GM12878 (cell line): ENCODE measurements at regions not wholly inside any gene's neighbourhood (a gene's known extent, or its start where the extent isn't known, plus 50 kb on each side); places are given as distances from the start of the nearest gene placed in this dataset.

Experiments used
- BCL3 ChIP-seq: IDR thresholded peaks from 2 replicates; pipeline ENCODE4 v1.6.1; 2011; ENCODE audit warnings: borderline replicate concordance, low read depth, mild to moderate bottlenecking, moderate library complexity, low read length; ENCODE audit not compliant: insufficient read depth, poor library complexity, severe bottlenecking
- BCLAF1 ChIP-seq: fragments of 450-650 bp; IDR thresholded peaks from 2 replicates; pipeline ENCODE4 v1.6.1; 2017; ENCODE audit warnings: antibody characterized with exemption, mild to moderate bottlenecking, moderate library complexity
- CBX3 ChIP-seq: fragments of 200-600 bp; sonication (generic); IDR thresholded peaks from 2 replicates; pipeline ENCODE4 v1.6.1; 2016; ENCODE audit warnings: low read depth, borderline replicate concordance
- E4F1 ChIP-seq: fragments of 450-650 bp; IDR thresholded peaks from 2 replicates; pipeline ENCODE4 v1.6.1; 2018; ENCODE audit warnings: borderline replicate concordance, mild to moderate bottlenecking; ENCODE audit not compliant: partially characterized antibody
- ELK1 ChIP-seq: IDR thresholded peaks from 2 replicates; pipeline ENCODE4 v1.6.1; 2012; ENCODE audit warnings: low read depth, low read length, improper control_type of control experiment
- IRF5 ChIP-seq: fragments of 450-650 bp; IDR thresholded peaks from 2 replicates; pipeline ENCODE4 v1.6.1; 2017; ENCODE audit warnings: borderline replicate concordance
- JUNB ChIP-seq: IDR thresholded peaks from 2 replicates; pipeline ENCODE4 v1.6.1; 2016; ENCODE audit warnings: antibody characterized with exemption, mild to moderate bottlenecking

GRCh38 chr3:145696011-145696410 is 465.0 kb downstream of the PLOD2 start (continued):
- TF ChIP-seq BCLAF1 (no peak), ELK1 (no peak), JUNB (no peak), E4F1 (no peak), BCL3 (no peak), CBX3 (no peak), IRF5 (no peak)
